ENCODE measurements at regions not wholly inside any gene's neighbourhood (a gene's known extent, or its start where the extent isn't known, plus 50 kb on each side); places are given as distances from the start of the nearest gene placed in this dataset.

DNA sequence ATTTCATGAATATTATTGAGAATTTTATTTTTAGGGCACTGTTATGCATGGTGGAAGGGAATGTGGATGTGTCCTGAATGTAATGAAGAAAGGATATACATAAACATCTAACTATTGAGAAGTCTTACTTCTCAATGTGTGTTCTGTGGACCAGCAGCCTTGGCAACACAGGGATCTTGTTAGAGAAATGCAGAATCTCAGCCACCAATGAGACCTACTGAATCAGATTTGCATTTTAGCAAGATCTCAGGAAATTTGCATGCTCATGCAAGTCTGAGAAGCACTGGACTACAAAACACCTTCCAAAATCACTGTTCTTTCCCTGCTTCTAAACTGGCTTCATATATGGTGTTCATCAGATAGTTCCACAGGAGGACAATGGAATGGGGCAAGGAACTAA, 139.7 kb upstream of the WDFY3 start:
- no peak overlapping the region for H2AFZ ChIP-seq (ENCODE audit: low read depth, low read length)
- TF ChIP-seq GMEB1 (CRISPR knock-in tag; IDR thresholded peaks at IDR 0.05) (no peak), ZFP1 (CRISPR knock-in tag; IDR thresholded peaks at IDR 0.05) (no peak), EZH2 (IDR thresholded peaks at IDR 0.05; ENCODE audit: borderline replicate concordance, low read depth, low read length) (no peak), CBX3 (IDR thresholded peaks at IDR 0.05; ENCODE audit: borderline replicate concordance in 1 of 2, low read length in 2 of 2) (no peak), DACH1 (IDR thresholded peaks at IDR 0.05; ENCODE audit: partially characterized antibody) (no peak), STAG1 (CRISPR knock-in tag; IDR thresholded peaks at IDR 0.05; ENCODE audit: borderline replicate concordance) (no peak), MLX (CRISPR knock-in tag; conservative IDR thresholded peaks at IDR 0.05) (no peak), RCOR1 (IDR thresholded peaks at IDR 0.05; ENCODE audit: borderline replicate concordance in 1 of 2, low read depth in 2 of 2, low read length in 2 of 2) (no peak)
- TF ChIP-seq, protein P1, sequence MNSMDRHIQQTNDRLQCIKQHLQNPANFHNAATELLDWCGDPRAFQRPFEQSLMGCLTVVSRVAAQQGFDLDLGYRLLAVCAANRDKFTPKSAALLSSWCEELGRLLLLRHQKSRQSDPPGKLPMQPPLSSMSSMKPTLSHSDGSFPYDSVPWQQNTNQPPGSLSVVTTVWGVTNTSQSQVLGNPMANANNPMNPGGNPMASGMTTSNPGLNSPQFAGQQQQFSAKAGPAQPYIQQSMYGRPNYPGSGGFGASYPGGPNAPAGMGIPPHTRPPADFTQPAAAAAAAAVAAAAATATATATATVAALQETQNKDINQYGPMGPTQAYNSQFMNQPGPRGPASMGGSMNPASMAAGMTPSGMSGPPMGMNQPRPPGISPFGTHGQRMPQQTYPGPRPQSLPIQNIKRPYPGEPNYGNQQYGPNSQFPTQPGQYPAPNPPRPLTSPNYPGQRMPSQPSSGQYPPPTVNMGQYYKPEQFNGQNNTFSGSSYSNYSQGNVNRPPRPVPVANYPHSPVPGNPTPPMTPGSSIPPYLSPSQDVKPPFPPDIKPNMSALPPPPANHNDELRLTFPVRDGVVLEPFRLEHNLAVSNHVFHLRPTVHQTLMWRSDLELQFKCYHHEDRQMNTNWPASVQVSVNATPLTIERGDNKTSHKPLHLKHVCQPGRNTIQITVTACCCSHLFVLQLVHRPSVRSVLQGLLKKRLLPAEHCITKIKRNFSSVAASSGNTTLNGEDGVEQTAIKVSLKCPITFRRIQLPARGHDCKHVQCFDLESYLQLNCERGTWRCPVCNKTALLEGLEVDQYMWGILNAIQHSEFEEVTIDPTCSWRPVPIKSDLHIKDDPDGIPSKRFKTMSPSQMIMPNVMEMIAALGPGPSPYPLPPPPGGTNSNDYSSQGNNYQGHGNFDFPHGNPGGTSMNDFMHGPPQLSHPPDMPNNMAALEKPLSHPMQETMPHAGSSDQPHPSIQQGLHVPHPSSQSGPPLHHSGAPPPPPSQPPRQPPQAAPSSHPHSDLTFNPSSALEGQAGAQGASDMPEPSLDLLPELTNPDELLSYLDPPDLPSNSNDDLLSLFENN (IDR thresholded peaks at IDR 0.05; ENCODE audit: low read depth in 2 of 2, low read length in 2 of 2): no peak
- no peaks in the 10 kb centered on the region for H3K4me1 ChIP-seq (replicated peaks in 1 of 2; ENCODE audit: control insufficient read depth in 2 of 2, insufficient read depth in 2 of 2, low read length in 2 of 2)
- POLR2A ChIA-PET: no interaction called here
- no peaks in the 10 kb centered on the region for H4K20me1 ChIP-seq (replicated peaks; ENCODE audit: control insufficient read depth, insufficient read depth, low read length)
- H3K9me1 ChIP-seq (ENCODE audit: control insufficient read depth, insufficient read depth, low read length): no peaks in the 10 kb centered on the region
- no TSS peak for BruUV-seq (replicated peaks)
- CTCF ChIA-PET (ENCODE audit: low intra/inter-chr PET ratio): no interaction called here
- no peaks in the 10 kb centered on the region for H3K36me3 ChIP-seq (ENCODE audit: control insufficient read depth, insufficient read depth, low read length)
- no peaks in the 10 kb centered on the region for H3K79me2 ChIP-seq (ENCODE audit: control insufficient read depth, insufficient read depth, low read length)
- no peaks in the 10 kb centered on the region for H3K9me3 ChIP-seq (replicated peaks; ENCODE audit: control insufficient read depth, insufficient read depth, low read depth, low read length)
- intact Hi-C loops (cut with micrococcal nuclease) (no loop called here), in situ Hi-C loops (cut with MboI) (no loop called here)
- no peak for DNase-seq (ENCODE audit: extremely low read depth in 1 of 4, low spot score in 3 of 4)
- no peak overlapping the region for H3K9ac ChIP-seq (ENCODE audit: insufficient read depth in 1 of 2, low read depth in 2 of 2, low read length in 2 of 2)
- no peak overlapping the region for H3K4me2 ChIP-seq (ENCODE audit: insufficient read depth, low read length)
- H3K27me3 ChIP-seq (ENCODE audit: control insufficient read depth in 2 of 2, insufficient read depth in 2 of 2, low read length in 2 of 2): 0 out of 5 replicates have a peak, but pooled peaks cover 0 to 4% of the 10 kb centered on the region in 2 experiments
- no peak for FAIRE-seq
- no peak overlapping the region for H3K4me3 ChIP-seq
- no peak overlapping the region for H3K27ac ChIP-seq (ENCODE audit: extremely low read depth, low read depth, low read length)
- ATAC-seq: no peak

Data from K562 (cell line).